ENCODE measurements at regions not wholly inside any gene's neighbourhood (a gene's known extent, or its start where the extent isn't known, plus 50 kb on each side); places are given as distances from the start of the nearest gene placed in this dataset.

- no peak for TF ChIP-seq CSRNP3 (CRISPR knock-in tag; IDR thresholded peaks at IDR 0.05)
- no peak for TF ChIP-seq TOX (CRISPR knock-in tag; IDR thresholded peaks at IDR 0.05; ENCODE audit: borderline replicate concordance)
- no peak for TF ChIP-seq BACH2 (CRISPR knock-in tag; IDR thresholded peaks at IDR 0.05; ENCODE audit: borderline replicate concordance)
- TF ChIP-seq SNAI2 (CRISPR knock-in tag; IDR thresholded peaks at IDR 0.05) = no peak
- no peak for TF ChIP-seq ZNF565 (CRISPR knock-in tag; conservative IDR thresholded peaks at IDR 0.05; ENCODE audit: low read depth)
- TF ChIP-seq ZFP30 (CRISPR knock-in tag; IDR thresholded peaks at IDR 0.05) = no peak
- TF ChIP-seq CREB5 (CRISPR knock-in tag; IDR thresholded peaks at IDR 0.05; ENCODE audit: low read depth) = no peak
- TF ChIP-seq PPARA (CRISPR knock-in tag; IDR thresholded peaks at IDR 0.05; ENCODE audit: borderline replicate concordance) = no peak
- no peak for TF ChIP-seq ESRRG (CRISPR knock-in tag; IDR thresholded peaks at IDR 0.05)
- no peak for TF ChIP-seq RARB (CRISPR knock-in tag; IDR thresholded peaks at IDR 0.05)
- TF ChIP-seq ZC3H10 (CRISPR knock-in tag; IDR thresholded peaks at IDR 0.05) = no peak
- TF ChIP-seq TCF4 (CRISPR knock-in tag; IDR thresholded peaks at IDR 0.05; ENCODE audit: borderline replicate concordance) = no peak
- no peak for TF ChIP-seq ARNTL (CRISPR knock-in tag; IDR thresholded peaks at IDR 0.05; ENCODE audit: borderline replicate concordance, low read depth)
- TF ChIP-seq CSDC2 (CRISPR knock-in tag; IDR thresholded peaks at IDR 0.05) = no peak
- TF ChIP-seq POU6F1 (CRISPR knock-in tag; IDR thresholded peaks at IDR 0.05; ENCODE audit: borderline replicate concordance, low read depth) = no peak
- TF ChIP-seq ISL1 (CRISPR knock-in tag; IDR thresholded peaks at IDR 0.05) = no peak
- no peak for TF ChIP-seq GLIS3 (CRISPR knock-in tag; IDR thresholded peaks at IDR 0.05)
Measured at GRCh38 chr2:47265158-47265557, 88.8 kb upstream of the CALM2 start.

GRCh38 chr2:47264686-47265085, 88.4 kb upstream of the CALM2 start:
- ATAC-seq = no peak

More at GRCh38 chr2:47265158-47265557, 88.8 kb upstream of the CALM2 start:
- ATAC-seq = no peak

GRCh38 chr2:47264143-47264542, 87.8 kb upstream of the CALM2 start:
- no peak for ATAC-seq
- TF ChIP-seq PATZ1 (CRISPR knock-in tag; IDR thresholded peaks at IDR 0.05; ENCODE audit: borderline replicate concordance) (no peak), CSRNP3 (CRISPR knock-in tag; IDR thresholded peaks at IDR 0.05) (no peak), ZFP30 (CRISPR knock-in tag; IDR thresholded peaks at IDR 0.05) (no peak), TOX (CRISPR knock-in tag; IDR thresholded peaks at IDR 0.05; ENCODE audit: borderline replicate concordance) (no peak), TCF4 (CRISPR knock-in tag; IDR thresholded peaks at IDR 0.05; ENCODE audit: borderline replicate concordance) (no peak), ZFP3 (CRISPR knock-in tag; IDR thresholded peaks at IDR 0.05) (no peak), RARB (CRISPR knock-in tag; IDR thresholded peaks at IDR 0.05) (no peak), ZNF8 (CRISPR knock-in tag; IDR thresholded peaks at IDR 0.05) (no peak), OSR1 (CRISPR knock-in tag; IDR thresholded peaks at IDR 0.05) (no peak), PPARA (CRISPR knock-in tag; IDR thresholded peaks at IDR 0.05; ENCODE audit: borderline replicate concordance) (no peak), SNAI2 (CRISPR knock-in tag; IDR thresholded peaks at IDR 0.05) (no peak), ZC3H10 (CRISPR knock-in tag; IDR thresholded peaks at IDR 0.05) (no peak), CSDC2 (CRISPR knock-in tag; IDR thresholded peaks at IDR 0.05) (no peak), BACH2 (CRISPR knock-in tag; IDR thresholded peaks at IDR 0.05; ENCODE audit: borderline replicate concordance) (no peak), ZNF565 (CRISPR knock-in tag; conservative IDR thresholded peaks at IDR 0.05; ENCODE audit: low read depth) (no peak), ZNF70 (CRISPR knock-in tag; IDR thresholded peaks at IDR 0.05) (no peak), TSHZ2 (CRISPR knock-in tag; IDR thresholded peaks at IDR 0.05) (no peak)

More at GRCh38 chr2:47264686-47265085, 88.4 kb upstream of the CALM2 start:
- TF ChIP-seq CREB5 (CRISPR knock-in tag; IDR thresholded peaks at IDR 0.05; ENCODE audit: low read depth) (no peak), SNAI2 (CRISPR knock-in tag; IDR thresholded peaks at IDR 0.05) (no peak), ZNF8 (CRISPR knock-in tag; IDR thresholded peaks at IDR 0.05) (no peak), ZFP3 (CRISPR knock-in tag; IDR thresholded peaks at IDR 0.05) (no peak), RARB (CRISPR knock-in tag; IDR thresholded peaks at IDR 0.05) (no peak), ISL1 (CRISPR knock-in tag; IDR thresholded peaks at IDR 0.05) (no peak)
